ENCODE measurements at regions not wholly inside any gene's neighbourhood (a gene's known extent, or its start where the extent isn't known, plus 50 kb on each side); places are given as distances from the start of the nearest gene placed in this dataset.

DNA sequence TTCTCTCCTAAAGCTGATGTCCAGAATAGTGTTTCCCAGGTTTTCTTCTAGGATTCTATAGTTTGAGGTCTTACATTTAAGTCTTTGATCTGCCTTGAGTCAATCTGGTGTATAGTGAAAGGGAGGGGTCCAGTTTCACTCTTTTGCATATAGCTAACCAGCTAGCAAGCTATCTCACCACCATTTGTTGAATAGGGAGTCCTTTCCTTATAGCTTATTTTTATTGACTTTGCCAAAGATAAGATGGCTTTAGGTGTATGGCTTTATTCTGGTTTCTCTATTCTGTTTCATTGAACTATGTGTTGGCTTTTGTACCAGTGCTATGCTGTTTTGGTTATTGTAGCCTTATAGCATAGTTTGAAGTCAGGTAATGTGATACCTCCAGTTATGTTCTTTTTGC is 1386.1 kb downstream of the SLITRK5 start:
- TF ChIP-seq, protein P1, sequence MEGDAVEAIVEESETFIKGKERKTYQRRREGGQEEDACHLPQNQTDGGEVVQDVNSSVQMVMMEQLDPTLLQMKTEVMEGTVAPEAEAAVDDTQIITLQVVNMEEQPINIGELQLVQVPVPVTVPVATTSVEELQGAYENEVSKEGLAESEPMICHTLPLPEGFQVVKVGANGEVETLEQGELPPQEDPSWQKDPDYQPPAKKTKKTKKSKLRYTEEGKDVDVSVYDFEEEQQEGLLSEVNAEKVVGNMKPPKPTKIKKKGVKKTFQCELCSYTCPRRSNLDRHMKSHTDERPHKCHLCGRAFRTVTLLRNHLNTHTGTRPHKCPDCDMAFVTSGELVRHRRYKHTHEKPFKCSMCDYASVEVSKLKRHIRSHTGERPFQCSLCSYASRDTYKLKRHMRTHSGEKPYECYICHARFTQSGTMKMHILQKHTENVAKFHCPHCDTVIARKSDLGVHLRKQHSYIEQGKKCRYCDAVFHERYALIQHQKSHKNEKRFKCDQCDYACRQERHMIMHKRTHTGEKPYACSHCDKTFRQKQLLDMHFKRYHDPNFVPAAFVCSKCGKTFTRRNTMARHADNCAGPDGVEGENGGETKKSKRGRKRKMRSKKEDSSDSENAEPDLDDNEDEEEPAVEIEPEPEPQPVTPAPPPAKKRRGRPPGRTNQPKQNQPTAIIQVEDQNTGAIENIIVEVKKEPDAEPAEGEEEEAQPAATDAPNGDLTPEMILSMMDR (IDR thresholded peaks at IDR 0.05; ENCODE audit: insufficient read depth, low read length, poor library complexity, severe bottlenecking): no peak
- TF ChIP-seq EZH2phosphoT487 (conservative IDR thresholded peaks at IDR 0.05; ENCODE audit: low read length): no peak
